ENCODE measurements at regions not wholly inside any gene's neighbourhood (a gene's known extent, or its start where the extent isn't known, plus 50 kb on each side); places are given as distances from the start of the nearest gene placed in this dataset.

GRCh38 chr5:51734677-51735076 lies 351.4 kb downstream of the ISL1 start:
- DNase-seq (ENCODE audit: low read depth in 4 of 4, low spot score in 3 of 4): no peak

GRCh38 chr5:51746023-51746422 lies 362.8 kb downstream of the ISL1 start:
- no peak for DNase-seq (ENCODE audit: low read depth in 4 of 4, low spot score in 3 of 4)

GRCh38 chr5:51748647-51749046 lies 365.4 kb downstream of the ISL1 start:
- no peak for DNase-seq (ENCODE audit: low read depth in 4 of 4, low spot score in 3 of 4)
